ENCODE measurements at regions not wholly inside any gene's neighbourhood (a gene's known extent, or its start where the extent isn't known, plus 50 kb on each side); places are given as distances from the start of the nearest gene placed in this dataset.
A peak's percentile ranks its signal among the peaks of the same experiment; 100 is the strongest.

GRCh38 chr2:158905341-158905740 lies 63.1 kb upstream of the TANC1 start:
- DNase-seq (ENCODE audit: low read depth, low spot score), result no peak

GRCh38 chr2:158905784-158906183 lies 62.7 kb upstream of the TANC1 start:
- peak; percentile 6 for DNase-seq (ENCODE audit: low read depth, low spot score)

- no peak for DNase-seq (ENCODE audit: low read depth, low spot score)
Measured at GRCh38 chr2:158907926-158908456, 60.4 kb upstream of the TANC1 start.

- DNase-seq (ENCODE audit: low read depth, low spot score), result no peak
Measured at GRCh38 chr2:158912112-158912511, 56.3 kb upstream of the TANC1 start.

GRCh38 chr2:158912765-158913164 lies 55.7 kb upstream of the TANC1 start:
- no peak for DNase-seq (ENCODE audit: low read depth, low spot score)

- no peak for DNase-seq (ENCODE audit: low read depth, low spot score)
Measured at GRCh38 chr2:158914066-158914465, 54.4 kb upstream of the TANC1 start.

- DNase-seq (ENCODE audit: low read depth, low spot score), result no peak
Measured at GRCh38 chr2:158914731-158915130, 53.7 kb upstream of the TANC1 start.

GRCh38 chr2:158917121-158917520 lies 51.3 kb upstream of the TANC1 start:
- DNase-seq (ENCODE audit: low read depth, low spot score), result no peak

GRCh38 chr2:158918452-158918851 lies 50.0 kb upstream of the TANC1 start:
- no peak for DNase-seq (ENCODE audit: low read depth, low spot score)

Data from astrocyte of the hippocampus (primary cell).